ENCODE measurements at regions not wholly inside any gene's neighbourhood (a gene's known extent, or its start where the extent isn't known, plus 50 kb on each side); places are given as distances from the start of the nearest gene placed in this dataset.

- DNase-seq: no peak
Observed at GRCh38 chr11:92846491-92847125, 122.8 kb upstream of the MTNR1B start.

GRCh38 chr11:92848578-92848977 is 120.9 kb upstream of the MTNR1B start:
- DNase-seq: no peak

- no peak for DNase-seq
Observed at GRCh38 chr11:92850296-92850826, 119.1 kb upstream of the MTNR1B start.

- DNase-seq: no peak
Observed at GRCh38 chr11:92852229-92852628, 117.2 kb upstream of the MTNR1B start.

- DNase-seq: no peak
Observed at GRCh38 chr11:92852946-92853345, 116.5 kb upstream of the MTNR1B start.

GRCh38 chr11:92854162-92854561 is 115.3 kb upstream of the MTNR1B start:
- DNase-seq: no peak

- DNase-seq: no peak
Observed at GRCh38 chr11:92854952-92855351, 114.5 kb upstream of the MTNR1B start.

GRCh38 chr11:92855607-92856405 is 113.6 kb upstream of the MTNR1B start:
- DNase-seq: no peak

- DNase-seq: no peak
Observed at GRCh38 chr11:92857407-92857806, 112.0 kb upstream of the MTNR1B start.

- no peak for DNase-seq
Observed at GRCh38 chr11:92859156-92859690, 110.2 kb upstream of the MTNR1B start.

GRCh38 chr11:92861634-92862033 is 107.8 kb upstream of the MTNR1B start:
- no peak for DNase-seq

- no peak for DNase-seq
Observed at GRCh38 chr11:92865352-92865751, 104.1 kb upstream of the MTNR1B start.

- no peak for DNase-seq
Observed at GRCh38 chr11:92866679-92867282, 102.7 kb upstream of the MTNR1B start.

GRCh38 chr11:92867913-92868619 is 101.4 kb upstream of the MTNR1B start:
- DNase-seq: no peak

- DNase-seq: no peak
Observed at GRCh38 chr11:92869716-92870115, 99.7 kb upstream of the MTNR1B start.

- DNase-seq: no peak
Observed at GRCh38 chr11:92870196-92870832, 99.1 kb upstream of the MTNR1B start.

GRCh38 chr11:92873551-92873950 is 95.9 kb upstream of the MTNR1B start:
- DNase-seq: no peak

GRCh38 chr11:92875473-92875872 is 94.0 kb upstream of the MTNR1B start:
- no peak for DNase-seq

GRCh38 chr11:92879086-92879485 is 90.4 kb upstream of the MTNR1B start:
- no peak for DNase-seq

- no peak for DNase-seq
Observed at GRCh38 chr11:92880381-92880780, 89.1 kb upstream of the MTNR1B start.

GRCh38 chr11:92881940-92882450 is 87.5 kb upstream of the MTNR1B start:
- no peak for DNase-seq
